ENCODE measurements at regions not wholly inside any gene's neighbourhood (a gene's known extent, or its start where the extent isn't known, plus 50 kb on each side); places are given as distances from the start of the nearest gene placed in this dataset.
"Not testable (repeated sequence)": the region's sequence is repeated elsewhere in the genome, so short reads cannot be mapped to it uniquely, and the experiment has no call there.

GRCh38 chr2:163133602-163134001 lies 295.0 kb upstream of the KCNH7 start:
- TF ChIP-seq JUN (IDR thresholded peaks at IDR 0.05) (no peak), USF2 (IDR thresholded peaks at IDR 0.05) (no peak), GATA3 (IDR thresholded peaks at IDR 0.05; ENCODE audit: borderline replicate concordance) (no peak), MYC (IDR thresholded peaks at IDR 0.05; ENCODE audit: borderline replicate concordance, low read length) (no peak), EHF (CRISPR knock-in tag; IDR thresholded peaks at IDR 0.05) (no peak)
- CTCF ChIA-PET: interaction anchor here (1.1 to 2.0 kb wide), 6 partner anchors 13 to 247 kb away, joined by 3 to 8 read pairs (median 5); no protein-coding TSS in a partner anchor

GRCh38 chr2:163132850-163133249 lies 294.3 kb upstream of the KCNH7 start:
- no peaks in the 10 kb centered on the region for H3K4me1 ChIP-seq
- no peaks in the 10 kb centered on the region for H3K9me3 ChIP-seq
- no peak overlapping the region for H3K4me3 ChIP-seq
- TF ChIP-seq TFCP2L1 (CRISPR knock-in tag; IDR thresholded peaks at IDR 0.05) (no peak), ZSCAN20 (CRISPR knock-in tag; IDR thresholded peaks at IDR 0.05) (no peak), SMC3 (IDR thresholded peaks at IDR 0.05) (peak; percentile 58), JUNB (IDR thresholded peaks at IDR 0.05) (no peak), BHLHE40 (IDR thresholded peaks at IDR 0.05; ENCODE audit: low read depth, low read length) (no peak), HOXB13 (CRISPR knock-in tag; IDR thresholded peaks at IDR 0.05; ENCODE audit: low read depth) (no peak), BCL3 (IDR thresholded peaks at IDR 0.05) (no peak), E2F6 (IDR thresholded peaks at IDR 0.05; ENCODE audit: borderline replicate concordance, low read depth) (no peak), CTCF (IDR thresholded peaks at IDR 0.05) (peak; percentile 58), CHD4 (IDR thresholded peaks at IDR 0.05; ENCODE audit: borderline replicate concordance) (no peak), RAD21 (conservative IDR thresholded peaks at IDR 0.05 in 1 of 2, IDR thresholded peaks at IDR 0.05 in 1 of 2) (peak; percentile 73 to 75)
- POLR2A ChIA-PET: no interaction called here
- peak; percentile 49 for FAIRE-seq
- no peak overlapping the region for H3K4me2 ChIP-seq
- CTCF ChIA-PET: interaction anchor here (0.9 to 1.6 kb wide), 5 partner anchors 12 to 250 kb away, joined by 3 to 6 read pairs (median 4); no protein-coding TSS in a partner anchor
- WGBS (ENCODE audit: missing lambda C conversion rate): 1% methylated on average over 3 of the region's 3 CpGs
- peak in 1 of 2 experiments; percentile 42; a peak in 2 of 6 replicates for ATAC-seq
- peak; percentile 1 to 6 for DNase-seq (ENCODE audit: low read depth in 1 of 2, low spot score in 1 of 2)
- H3K27ac ChIP-seq: no peak overlapping the region

More at GRCh38 chr2:163133602-163134001, 295.0 kb upstream of the KCNH7 start:
- ATAC-seq (no peak), DNase-seq (ENCODE audit: low read depth in 1 of 2, low spot score in 1 of 2) (no peak), FAIRE-seq (no peak)
- Histone ChIP-seq H3K4me2 (no peak overlapping the region), H3K9me3 (no peaks in the 10 kb centered on the region), H3K4me3 (no peak overlapping the region), H3K4me1 (no peaks in the 10 kb centered on the region), H3K27ac (no peak overlapping the region)
- POLR2A ChIA-PET: no interaction called here

- DNase-seq (ENCODE audit: low read depth in 1 of 2, low spot score in 1 of 2); ATAC-seq; H3K4me2 ChIP-seq; FAIRE-seq; POLR2A ChIA-PET; H3K4me1 ChIP-seq; H3K4me3 ChIP-seq; H3K27ac ChIP-seq; H3K9me3 ChIP-seq: not testable (repeated sequence)
- 35% methylated on average over 2 of the region's 2 CpGs for WGBS (ENCODE audit: missing lambda C conversion rate)
- CTCF ChIA-PET: interaction anchor here (0.9 to 1.4 kb wide), 4 partner anchors 12 to 250 kb away, joined by 3 to 5 read pairs (median 4); no protein-coding TSS in a partner anchor
- peak; percentile 27 to 68; a peak in 3 of 4 replicates for TF ChIP-seq CEBPB (IDR thresholded peaks at IDR 0.05)
Measured at GRCh38 chr2:163132207-163132606, 293.6 kb upstream of the KCNH7 start.

Data from A549 (cell line).